Activated CD4-positive, alpha-beta T cell treated with anti-CD3 and anti-CD28 coated beads, Interleukin-2, amount 50 U/mL, for 1 hour (primary cell): ENCODE measurements at regions not wholly inside any gene's neighbourhood (a gene's known extent, or its start where the extent isn't known, plus 50 kb on each side); places are given as distances from the start of the nearest gene placed in this dataset.

Source experiments
- DNase-seq: peaks from one replicate; pipeline ENCODE4 v3.0.0-alpha.2; 2020

- DNase-seq = no peak
Measured at GRCh38 chr22:48153726-48154125, 1391.3 kb downstream of the TBC1D22A start.

- DNase-seq = no peak
Measured at GRCh38 chr22:48152916-48153315, 1390.5 kb downstream of the TBC1D22A start.

GRCh38 chr22:48152164-48152775, 1389.8 kb downstream of the TBC1D22A start:
- DNase-seq = no peak

GRCh38 chr22:48151641-48152040, 1389.2 kb downstream of the TBC1D22A start:
- no peak for DNase-seq

- no peak for DNase-seq
Measured at GRCh38 chr22:48147831-48148230, 1385.4 kb downstream of the TBC1D22A start.

GRCh38 chr22:48147404-48147803, 1385.0 kb downstream of the TBC1D22A start:
- DNase-seq = no peak

- no peak for DNase-seq
Measured at GRCh38 chr22:48146426-48146825, 1384.0 kb downstream of the TBC1D22A start.

- DNase-seq = no peak
Measured at GRCh38 chr22:48145738-48146137, 1383.3 kb downstream of the TBC1D22A start.

GRCh38 chr22:48144318-48144717, 1381.9 kb downstream of the TBC1D22A start:
- no peak for DNase-seq

GRCh38 chr22:48143856-48144255, 1381.4 kb downstream of the TBC1D22A start:
- no peak for DNase-seq

- no peak for DNase-seq
Measured at GRCh38 chr22:48142388-48142787, 1379.9 kb downstream of the TBC1D22A start.

GRCh38 chr22:48141301-48141700, 1378.9 kb downstream of the TBC1D22A start:
- DNase-seq = no peak

- DNase-seq = no peak
Measured at GRCh38 chr22:48140261-48140813, 1377.9 kb downstream of the TBC1D22A start.

GRCh38 chr22:48139776-48140175, 1377.3 kb downstream of the TBC1D22A start:
- DNase-seq = no peak

GRCh38 chr22:48138855-48139254, 1376.4 kb downstream of the TBC1D22A start:
- no peak for DNase-seq

GRCh38 chr22:48138427-48138826, 1376.0 kb downstream of the TBC1D22A start:
- no peak for DNase-seq

GRCh38 chr22:48137640-48138039, 1375.2 kb downstream of the TBC1D22A start:
- DNase-seq = no peak

- DNase-seq = no peak
Measured at GRCh38 chr22:48135592-48135991, 1373.1 kb downstream of the TBC1D22A start.

GRCh38 chr22:48125416-48125815, 1363.0 kb downstream of the TBC1D22A start:
- DNase-seq = no peak

- DNase-seq = no peak
Measured at GRCh38 chr22:48121984-48122383, 1359.5 kb downstream of the TBC1D22A start.

- no peak for DNase-seq
Measured at GRCh38 chr22:48118654-48119053, 1356.2 kb downstream of the TBC1D22A start.

- DNase-seq = no peak
Measured at GRCh38 chr22:48116871-48117270, 1354.4 kb downstream of the TBC1D22A start.

- no peak for DNase-seq
Measured at GRCh38 chr22:48112687-48113521, 1350.5 kb downstream of the TBC1D22A start.

GRCh38 chr22:48106715-48107259, 1344.3 kb downstream of the TBC1D22A start:
- no peak for DNase-seq
